NB4 (cell line): ENCODE measurements at regions not wholly inside any gene's neighbourhood (a gene's known extent, or its start where the extent isn't known, plus 50 kb on each side); places are given as distances from the start of the nearest gene placed in this dataset.

Experiments
- DNase-seq: peaks from one replicate; pipeline ENCODE4 v3.0.0; 2010; ENCODE audit warnings: low read depth
- H3K4me3 ChIP-seq: one replicate; pipeline ENCODE4 v1.5.1; 2011; ENCODE audit warnings: mild to moderate bottlenecking, low read depth, low read length, moderate library complexity
- CTCF ChIP-seq: IDR thresholded peaks from one replicate; pipeline ENCODE4 v1.5.1; 2012; ENCODE audit warnings: low read depth, low read length
- MAX ChIP-seq: IDR thresholded peaks from 2 replicates; pipeline ENCODE4 v1.6.1; 2011; ENCODE audit warnings: low read depth, low read length
- MYC ChIP-seq: IDR thresholded peaks from 2 replicates; pipeline ENCODE4 v1.6.1; 2011; ENCODE audit warnings: low read depth, low read length
- POLR2A ChIP-seq: IDR thresholded peaks from 2 replicates; pipeline ENCODE4 v1.6.1; 2011; ENCODE audit warnings: mild to moderate bottlenecking; ENCODE audit not compliant: insufficient read length; ENCODE audit errors: extremely low read depth

GRCh38 chr2:189298038-189298437 is 118.5 kb upstream of the COL5A2 start:
- DNase-seq: no peak
- TF ChIP-seq MAX (no peak), MYC (no peak), POLR2A (no peak), CTCF (no peak)
- no peak overlapping the region for H3K4me3 ChIP-seq

- DNase-seq: no peak
- no peak for TF ChIP-seq CTCF
- no peak for TF ChIP-seq POLR2A
- TF ChIP-seq MAX: no peak
- no peak for TF ChIP-seq MYC
Measured at GRCh38 chr2:189298481-189298880, 118.9 kb upstream of the COL5A2 start.

GRCh38 chr2:189299974-189300373 is 120.4 kb upstream of the COL5A2 start:
- no peak overlapping the region for H3K4me3 ChIP-seq
- TF ChIP-seq MAX: no peak
- TF ChIP-seq MYC: no peak
- no peak for TF ChIP-seq POLR2A
- no peak for TF ChIP-seq CTCF
- DNase-seq: no peak

More at GRCh38 chr2:189298481-189298880, 118.9 kb upstream of the COL5A2 start:
- H3K4me3 ChIP-seq: no peak overlapping the region

- no peak for DNase-seq
Measured at GRCh38 chr2:189300916-189301315, 121.4 kb upstream of the COL5A2 start.

GRCh38 chr2:189302274-189302948 is 122.8 kb upstream of the COL5A2 start:
- no peak overlapping the region for H3K4me3 ChIP-seq
- TF ChIP-seq CTCF (no peak), MYC (no peak), MAX (no peak), POLR2A (no peak)
- no peak for DNase-seq

More at GRCh38 chr2:189300916-189301315, 121.4 kb upstream of the COL5A2 start:
- no peak overlapping the region for H3K4me3 ChIP-seq
- TF ChIP-seq CTCF (no peak), MYC (no peak), POLR2A (no peak), MAX (no peak)
